ENCODE measurements at regions not wholly inside any gene's neighbourhood (a gene's known extent, or its start where the extent isn't known, plus 50 kb on each side); places are given as distances from the start of the nearest gene placed in this dataset.

DNA sequence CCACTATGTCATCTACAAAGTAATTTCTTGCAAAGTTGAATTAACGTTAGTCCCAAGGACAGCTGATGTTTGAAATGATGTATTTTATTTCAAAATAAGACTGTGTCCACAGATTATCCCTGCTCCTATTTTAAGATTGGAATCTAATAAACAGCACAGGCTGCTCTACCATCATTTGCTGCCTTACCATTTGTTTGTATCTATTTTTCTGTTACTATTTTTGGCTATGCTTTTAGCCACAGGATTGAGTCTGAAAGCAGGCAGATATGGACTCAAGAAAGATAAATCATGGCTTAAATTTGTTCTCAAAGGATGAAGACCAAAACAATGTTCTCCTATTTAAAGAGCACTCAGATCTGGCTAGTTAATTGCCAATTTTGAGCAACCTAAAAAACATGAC lies 105.3 kb downstream of the RGS2 start:
- no peak overlapping the region for H3K4me3 ChIP-seq
- no peak overlapping the region for H3K27ac ChIP-seq (ENCODE audit: control insufficient read depth, insufficient read depth)
- no peaks in the 10 kb centered on the region for H3K4me1 ChIP-seq (ENCODE audit: control insufficient read depth, insufficient read depth, low read length)
- DNase-seq (ENCODE audit: low read depth, low spot score) (no peak), FAIRE-seq (no peak), ATAC-seq (no peak)
- TF ChIP-seq, protein P1, sequence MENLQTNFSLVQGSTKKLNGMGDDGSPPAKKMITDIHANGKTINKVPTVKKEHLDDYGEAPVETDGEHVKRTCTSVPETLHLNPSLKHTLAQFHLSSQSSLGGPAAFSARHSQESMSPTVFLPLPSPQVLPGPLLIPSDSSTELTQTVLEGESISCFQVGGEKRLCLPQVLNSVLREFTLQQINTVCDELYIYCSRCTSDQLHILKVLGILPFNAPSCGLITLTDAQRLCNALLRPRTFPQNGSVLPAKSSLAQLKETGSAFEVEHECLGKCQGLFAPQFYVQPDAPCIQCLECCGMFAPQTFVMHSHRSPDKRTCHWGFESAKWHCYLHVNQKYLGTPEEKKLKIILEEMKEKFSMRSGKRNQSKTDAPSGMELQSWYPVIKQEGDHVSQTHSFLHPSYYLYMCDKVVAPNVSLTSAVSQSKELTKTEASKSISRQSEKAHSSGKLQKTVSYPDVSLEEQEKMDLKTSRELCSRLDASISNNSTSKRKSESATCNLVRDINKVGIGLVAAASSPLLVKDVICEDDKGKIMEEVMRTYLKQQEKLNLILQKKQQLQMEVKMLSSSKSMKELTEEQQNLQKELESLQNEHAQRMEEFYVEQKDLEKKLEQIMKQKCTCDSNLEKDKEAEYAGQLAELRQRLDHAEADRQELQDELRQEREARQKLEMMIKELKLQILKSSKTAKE (IDR thresholded peaks at IDR 0.05; ENCODE audit: low read depth, poor library complexity, severe bottlenecking) = no peak
- no TSS peak for BruUV-seq (replicated peaks)
- H3K36me3 ChIP-seq (ENCODE audit: control insufficient read depth in 2 of 2, insufficient read depth in 2 of 2, low read length in 1 of 2) = no peaks in the 10 kb centered on the region
- H4K20me1 ChIP-seq (ENCODE audit: control insufficient read depth, insufficient read depth) = no peaks in the 10 kb centered on the region
- H2AFZ ChIP-seq (ENCODE audit: control insufficient read depth, low read depth, low read length) = no peak overlapping the region
- H3K9ac ChIP-seq (ENCODE audit: control insufficient read depth, insufficient read depth, low read length) = no peak overlapping the region
- ChIA-PET RAD21 (ENCODE audit: unreplicated experiment) (no interaction called here), CTCF (no interaction called here), POLR2A (no interaction called here), SMC1A (ENCODE audit: uncharacterized antibody, unreplicated experiment) (interaction anchor here (1.0 kb wide), 1 partner anchor 70 kb away, joined by 3 read pairs; no protein-coding TSS in a partner anchor)
- H3K27me3 ChIP-seq (replicated peaks in 1 of 2; ENCODE audit: control insufficient read depth in 2 of 2, insufficient read depth in 2 of 2, low read length in 1 of 2) = no peaks in the 10 kb centered on the region
- no peak overlapping the region for H3K4me2 ChIP-seq (ENCODE audit: control insufficient read depth, insufficient read depth)
- H3K79me2 ChIP-seq (ENCODE audit: control insufficient read depth, insufficient read depth, low read length) = no peaks in the 10 kb centered on the region
- in situ Hi-C loops (cut with MboI) (no loop called here), intact Hi-C loops (cut with micrococcal nuclease; ENCODE audit: unreplicated experiment) (no loop called here)
- no peaks in the 10 kb centered on the region; the same call in 2 of the 3 replicates for H3K9me3 ChIP-seq (replicated peaks; ENCODE audit: control insufficient read depth, insufficient read depth, low read length)
- WGBS (ENCODE audit: insufficient coverage, insufficient replicate concordance, low lambda C conversion rate, missing lambda C conversion rate) = 43% methylated on average over 1 of the region's 1 CpG

DNA sequence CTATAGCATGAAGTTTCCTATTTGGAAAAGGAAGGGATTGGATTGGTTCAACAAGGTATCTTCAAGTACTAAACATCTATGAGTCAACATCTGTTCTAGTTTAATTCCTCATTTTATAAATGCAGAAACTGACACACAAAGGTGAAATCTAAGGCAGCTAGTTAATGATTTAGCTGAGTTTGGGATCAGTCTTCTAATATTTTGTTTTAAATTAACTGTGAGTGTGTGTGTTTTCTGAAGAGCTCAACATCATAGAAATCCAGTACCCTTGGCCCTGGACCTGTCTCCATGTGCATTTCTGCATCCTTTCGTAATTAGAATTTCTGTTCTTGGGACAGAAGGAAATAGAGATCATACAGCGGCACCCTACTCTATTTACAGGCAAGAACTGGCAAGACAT lies 105.9 kb downstream of the RGS2 start:
- intact Hi-C loops (cut with micrococcal nuclease; ENCODE audit: unreplicated experiment) (no loop called here), in situ Hi-C loops (cut with MboI) (no loop called here)
- no peaks in the 10 kb centered on the region for H3K79me2 ChIP-seq (ENCODE audit: control insufficient read depth, insufficient read depth, low read length)
- no peak overlapping the region for H3K27ac ChIP-seq (ENCODE audit: control insufficient read depth, insufficient read depth)
- no peaks in the 10 kb centered on the region for H4K20me1 ChIP-seq (ENCODE audit: control insufficient read depth, insufficient read depth)
- H3K9me3 ChIP-seq (replicated peaks; ENCODE audit: control insufficient read depth, insufficient read depth, low read length) = no peaks in the 10 kb centered on the region; the same call in 2 of the 3 replicates
- H3K4me2 ChIP-seq (ENCODE audit: control insufficient read depth, insufficient read depth) = no peak overlapping the region
- ChIA-PET CTCF (interaction anchor here (1.5 kb wide), 1 partner anchor 177 kb away, joined by 3 read pairs; no protein-coding TSS in a partner anchor), SMC1A (ENCODE audit: uncharacterized antibody, unreplicated experiment) (interaction anchor here (1.0 kb wide), 1 partner anchor 71 kb away, joined by 3 read pairs; no protein-coding TSS in a partner anchor), RAD21 (ENCODE audit: unreplicated experiment) (no interaction called here), POLR2A (no interaction called here)
- H3K27me3 ChIP-seq (replicated peaks in 1 of 2; ENCODE audit: control insufficient read depth in 2 of 2, insufficient read depth in 2 of 2, low read length in 1 of 2) = no peaks in the 10 kb centered on the region
- FAIRE-seq (no peak), ATAC-seq (no peak), DNase-seq (ENCODE audit: low read depth, low spot score) (no peak)
- H3K4me3 ChIP-seq = no peak overlapping the region
- H3K9ac ChIP-seq (ENCODE audit: control insufficient read depth, insufficient read depth, low read length) = no peak overlapping the region
- H3K4me1 ChIP-seq (ENCODE audit: control insufficient read depth, insufficient read depth, low read length) = no peaks in the 10 kb centered on the region
- no peaks in the 10 kb centered on the region for H3K36me3 ChIP-seq (ENCODE audit: control insufficient read depth in 2 of 2, insufficient read depth in 2 of 2, low read length in 1 of 2)
- H2AFZ ChIP-seq (ENCODE audit: control insufficient read depth, low read depth, low read length) = no peak overlapping the region
- WGBS (ENCODE audit: insufficient coverage, insufficient replicate concordance, low lambda C conversion rate, missing lambda C conversion rate) = 40% methylated on average over 2 of the region's 2 CpGs
- BruUV-seq (replicated peaks) = no TSS peak
- TF ChIP-seq TCF7 (IDR thresholded peaks at IDR 0.05; ENCODE audit: borderline replicate concordance) (no peak), SRF (IDR thresholded peaks at IDR 0.05; ENCODE audit: low read depth in 2 of 2, low read length in 2 of 2) (no peak), HSF1 (IDR thresholded peaks at IDR 0.05; ENCODE audit: low read depth, low read length) (no peak), TAF1 (IDR thresholded peaks at IDR 0.05; ENCODE audit: borderline replicate concordance, low read depth, low read length) (no peak), POLR2A (IDR thresholded peaks at IDR 0.05; ENCODE audit: low read depth, low read length) (no peak), ZNF24 (IDR thresholded peaks at IDR 0.05) (no peak), TBL1XR1 (IDR thresholded peaks at IDR 0.05; ENCODE audit: low read depth, low read length) (no peak), SMARCA5 (IDR thresholded peaks at IDR 0.05) (no peak), NFYB (IDR thresholded peaks at IDR 0.05; ENCODE audit: insufficient read depth, low read depth, low read length) (no peak), HDAC2 (IDR thresholded peaks at IDR 0.05) (no peak), MXI1 (IDR thresholded peaks at IDR 0.05; ENCODE audit: low read depth, low read length) (no peak), NR2F1 (conservative IDR thresholded peaks at IDR 0.05) (no peak), CBX5 (IDR thresholded peaks at IDR 0.05; ENCODE audit: low read depth) (no peak)
- TF ChIP-seq, protein P2, sequence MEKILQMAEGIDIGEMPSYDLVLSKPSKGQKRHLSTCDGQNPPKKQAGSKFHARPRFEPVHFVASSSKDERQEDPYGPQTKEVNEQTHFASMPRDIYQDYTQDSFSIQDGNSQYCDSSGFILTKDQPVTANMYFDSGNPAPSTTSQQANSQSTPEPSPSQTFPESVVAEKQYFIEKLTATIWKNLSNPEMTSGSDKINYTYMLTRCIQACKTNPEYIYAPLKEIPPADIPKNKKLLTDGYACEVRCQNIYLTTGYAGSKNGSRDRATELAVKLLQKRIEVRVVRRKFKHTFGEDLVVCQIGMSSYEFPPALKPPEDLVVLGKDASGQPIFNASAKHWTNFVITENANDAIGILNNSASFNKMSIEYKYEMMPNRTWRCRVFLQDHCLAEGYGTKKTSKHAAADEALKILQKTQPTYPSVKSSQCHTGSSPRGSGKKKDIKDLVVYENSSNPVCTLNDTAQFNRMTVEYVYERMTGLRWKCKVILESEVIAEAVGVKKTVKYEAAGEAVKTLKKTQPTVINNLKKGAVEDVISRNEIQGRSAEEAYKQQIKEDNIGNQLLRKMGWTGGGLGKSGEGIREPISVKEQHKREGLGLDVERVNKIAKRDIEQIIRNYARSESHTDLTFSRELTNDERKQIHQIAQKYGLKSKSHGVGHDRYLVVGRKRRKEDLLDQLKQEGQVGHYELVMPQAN (conservative IDR thresholded peaks at IDR 0.05) = no peak

Measured in GM12878 (cell line).